ENCODE measurements at regions not wholly inside any gene's neighbourhood (a gene's known extent, or its start where the extent isn't known, plus 50 kb on each side); places are given as distances from the start of the nearest gene placed in this dataset.

DNA sequence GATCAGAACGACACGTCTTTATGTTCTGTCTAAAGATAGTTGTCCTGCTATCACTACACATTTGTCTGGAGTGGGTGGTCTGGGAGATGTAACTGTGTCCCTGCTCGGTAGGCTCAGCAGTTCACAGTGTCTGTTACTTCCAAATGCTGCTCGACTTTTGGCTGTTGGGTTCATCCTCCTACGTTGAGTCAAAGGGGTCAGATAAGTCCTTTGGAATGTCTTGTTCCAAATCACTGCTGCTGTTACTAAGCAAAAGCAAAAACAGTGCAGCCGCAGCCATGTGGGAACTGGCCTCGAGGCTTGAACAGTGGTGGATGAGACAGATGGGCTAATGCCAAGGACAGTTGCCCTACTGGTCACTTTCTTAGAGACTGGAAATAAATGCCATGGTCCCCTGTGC, 272.2 kb upstream of the MAP3K7 start:
- Histone ChIP-seq H3K36me3 (ENCODE audit: control insufficient read depth in 4 of 4, insufficient read depth in 3 of 4, low read depth in 1 of 4, low read length in 3 of 4) (no peaks in the 10 kb centered on the region), H3K27ac (ENCODE audit: low read depth in 1 of 2, low read length in 2 of 2) (no peak overlapping the region), H3K9ac (ENCODE audit: low read depth in 1 of 2, low read length in 2 of 2) (no peak overlapping the region), H3K4me1 (ENCODE audit: control insufficient read depth in 4 of 4, insufficient read depth in 4 of 4, low read length in 3 of 4) (no peaks in the 10 kb centered on the region), H3K9me3 (ENCODE audit: control insufficient read depth in 4 of 4, low read length in 3 of 4) (no peaks in the 10 kb centered on the region), H3K27me3 (ENCODE audit: control insufficient read depth in 4 of 4, insufficient read depth in 4 of 4, low read length in 3 of 4) (no peaks in the 10 kb centered on the region), H3K4me3 (ENCODE audit: low read depth in 1 of 3, low read length in 3 of 3) (no peak overlapping the region)
- 60% methylated on average over 7 of the region's 7 CpGs for WGBS
- no peak for DNase-seq (ENCODE audit: low spot score)
- TF ChIP-seq NR2F2 (IDR thresholded peaks at IDR 0.05) (peak; percentile 36), YY1 (IDR thresholded peaks at IDR 0.05) (no peak)

DNA sequence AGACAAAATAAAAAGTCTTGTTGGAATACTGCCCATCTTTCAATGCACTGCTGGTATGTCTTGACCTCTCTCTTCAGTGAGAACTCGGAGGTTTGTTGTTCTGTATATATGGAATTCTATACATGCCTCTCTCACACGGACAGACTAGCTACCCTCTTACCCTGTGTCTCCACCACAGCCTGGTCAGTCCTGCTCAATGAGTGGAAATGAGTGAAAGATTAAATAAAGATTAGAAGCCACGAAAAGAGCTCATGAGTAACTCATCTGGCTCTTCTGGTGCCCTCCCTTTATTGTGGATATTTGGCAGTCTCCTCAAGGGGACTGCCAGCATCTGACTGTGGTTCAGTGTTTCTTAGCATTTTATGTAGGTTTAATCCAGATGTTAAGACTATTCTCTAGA, 262.8 kb upstream of the MAP3K7 start:
- DNase-seq (ENCODE audit: low spot score), result no peak
- H3K4me3 ChIP-seq (ENCODE audit: low read depth in 1 of 3, low read length in 3 of 3), result no peak overlapping the region
- H3K9ac ChIP-seq (ENCODE audit: low read depth in 1 of 2, low read length in 2 of 2), result no peak overlapping the region
- no peaks in the 10 kb centered on the region for H3K9me3 ChIP-seq (ENCODE audit: control insufficient read depth in 4 of 4, low read length in 3 of 4)
- no peaks in the 10 kb centered on the region for H3K4me1 ChIP-seq (ENCODE audit: control insufficient read depth in 4 of 4, insufficient read depth in 4 of 4, low read length in 3 of 4)
- H3K36me3 ChIP-seq (ENCODE audit: control insufficient read depth in 4 of 4, insufficient read depth in 3 of 4, low read depth in 1 of 4, low read length in 3 of 4), result no peaks in the 10 kb centered on the region
- H3K27me3 ChIP-seq (ENCODE audit: control insufficient read depth in 4 of 4, insufficient read depth in 4 of 4, low read length in 3 of 4), result no peaks in the 10 kb centered on the region
- H3K27ac ChIP-seq (ENCODE audit: low read depth in 1 of 2, low read length in 2 of 2), result no peak overlapping the region
- WGBS, result 29% methylated on average over 3 of the region's 3 CpGs
- TF ChIP-seq, protein P1, sequence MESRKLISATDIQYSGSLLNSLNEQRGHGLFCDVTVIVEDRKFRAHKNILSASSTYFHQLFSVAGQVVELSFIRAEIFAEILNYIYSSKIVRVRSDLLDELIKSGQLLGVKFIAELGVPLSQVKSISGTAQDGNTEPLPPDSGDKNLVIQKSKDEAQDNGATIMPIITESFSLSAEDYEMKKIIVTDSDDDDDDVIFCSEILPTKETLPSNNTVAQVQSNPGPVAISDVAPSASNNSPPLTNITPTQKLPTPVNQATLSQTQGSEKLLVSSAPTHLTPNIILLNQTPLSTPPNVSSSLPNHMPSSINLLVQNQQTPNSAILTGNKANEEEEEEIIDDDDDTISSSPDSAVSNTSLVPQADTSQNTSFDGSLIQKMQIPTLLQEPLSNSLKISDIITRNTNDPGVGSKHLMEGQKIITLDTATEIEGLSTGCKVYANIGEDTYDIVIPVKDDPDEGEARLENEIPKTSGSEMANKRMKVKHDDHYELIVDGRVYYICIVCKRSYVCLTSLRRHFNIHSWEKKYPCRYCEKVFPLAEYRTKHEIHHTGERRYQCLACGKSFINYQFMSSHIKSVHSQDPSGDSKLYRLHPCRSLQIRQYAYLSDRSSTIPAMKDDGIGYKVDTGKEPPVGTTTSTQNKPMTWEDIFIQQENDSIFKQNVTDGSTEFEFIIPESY (IDR thresholded peaks at IDR 0.05), result no peak
- TF ChIP-seq FOXA2 (IDR thresholded peaks at IDR 0.05) (no peak), HNF4G (IDR thresholded peaks at IDR 0.05) (no peak), GABPA (IDR thresholded peaks at IDR 0.05 in 1 of 2, conservative IDR thresholded peaks at IDR 0.05 in 1 of 2) (no peak), YY1 (IDR thresholded peaks at IDR 0.05) (no peak), EGR1 (IDR thresholded peaks at IDR 0.05; ENCODE audit: low read depth in 2 of 2) (no peak), JUND (IDR thresholded peaks at IDR 0.05) (no peak), RXRA (IDR thresholded peaks at IDR 0.05) (no peak)
- TF ChIP-seq, protein P2, sequence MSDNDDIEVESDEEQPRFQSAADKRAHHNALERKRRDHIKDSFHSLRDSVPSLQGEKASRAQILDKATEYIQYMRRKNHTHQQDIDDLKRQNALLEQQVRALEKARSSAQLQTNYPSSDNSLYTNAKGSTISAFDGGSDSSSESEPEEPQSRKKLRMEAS (IDR thresholded peaks at IDR 0.05), result no peak
- TF ChIP-seq, protein P3, sequence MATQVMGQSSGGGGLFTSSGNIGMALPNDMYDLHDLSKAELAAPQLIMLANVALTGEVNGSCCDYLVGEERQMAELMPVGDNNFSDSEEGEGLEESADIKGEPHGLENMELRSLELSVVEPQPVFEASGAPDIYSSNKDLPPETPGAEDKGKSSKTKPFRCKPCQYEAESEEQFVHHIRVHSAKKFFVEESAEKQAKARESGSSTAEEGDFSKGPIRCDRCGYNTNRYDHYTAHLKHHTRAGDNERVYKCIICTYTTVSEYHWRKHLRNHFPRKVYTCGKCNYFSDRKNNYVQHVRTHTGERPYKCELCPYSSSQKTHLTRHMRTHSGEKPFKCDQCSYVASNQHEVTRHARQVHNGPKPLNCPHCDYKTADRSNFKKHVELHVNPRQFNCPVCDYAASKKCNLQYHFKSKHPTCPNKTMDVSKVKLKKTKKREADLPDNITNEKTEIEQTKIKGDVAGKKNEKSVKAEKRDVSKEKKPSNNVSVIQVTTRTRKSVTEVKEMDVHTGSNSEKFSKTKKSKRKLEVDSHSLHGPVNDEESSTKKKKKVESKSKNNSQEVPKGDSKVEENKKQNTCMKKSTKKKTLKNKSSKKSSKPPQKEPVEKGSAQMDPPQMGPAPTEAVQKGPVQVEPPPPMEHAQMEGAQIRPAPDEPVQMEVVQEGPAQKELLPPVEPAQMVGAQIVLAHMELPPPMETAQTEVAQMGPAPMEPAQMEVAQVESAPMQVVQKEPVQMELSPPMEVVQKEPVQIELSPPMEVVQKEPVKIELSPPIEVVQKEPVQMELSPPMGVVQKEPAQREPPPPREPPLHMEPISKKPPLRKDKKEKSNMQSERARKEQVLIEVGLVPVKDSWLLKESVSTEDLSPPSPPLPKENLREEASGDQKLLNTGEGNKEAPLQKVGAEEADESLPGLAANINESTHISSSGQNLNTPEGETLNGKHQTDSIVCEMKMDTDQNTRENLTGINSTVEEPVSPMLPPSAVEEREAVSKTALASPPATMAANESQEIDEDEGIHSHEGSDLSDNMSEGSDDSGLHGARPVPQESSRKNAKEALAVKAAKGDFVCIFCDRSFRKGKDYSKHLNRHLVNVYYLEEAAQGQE (IDR thresholded peaks at IDR 0.05), result no peak

DNA sequence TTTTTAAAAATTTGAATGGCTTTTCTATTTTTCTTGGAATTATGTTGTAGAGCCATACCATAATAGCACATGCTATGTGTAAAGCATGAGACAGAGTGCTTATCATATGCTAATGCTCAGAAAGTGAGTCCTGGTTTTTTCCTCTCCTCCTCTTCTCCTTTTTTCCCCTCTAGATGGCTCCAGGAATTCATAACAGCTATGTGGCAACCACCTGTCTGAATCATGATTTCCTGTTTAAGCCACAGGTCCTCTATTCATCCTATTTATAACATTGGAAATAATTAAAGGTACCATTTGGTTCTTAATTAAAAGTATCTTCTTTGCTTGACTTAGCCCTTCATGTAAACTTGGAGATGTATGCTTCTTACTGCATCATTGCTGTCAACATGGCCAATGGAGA, 260.0 kb upstream of the MAP3K7 start:
- H3K4me1 ChIP-seq (ENCODE audit: control insufficient read depth in 4 of 4, insufficient read depth in 4 of 4, low read length in 3 of 4), result no peaks in the 10 kb centered on the region
- H3K36me3 ChIP-seq (ENCODE audit: control insufficient read depth in 4 of 4, insufficient read depth in 3 of 4, low read depth in 1 of 4, low read length in 3 of 4), result no peaks in the 10 kb centered on the region
- no peak overlapping the region for H3K27ac ChIP-seq (ENCODE audit: low read depth in 1 of 2, low read length in 2 of 2)
- H3K27me3 ChIP-seq (ENCODE audit: control insufficient read depth in 4 of 4, insufficient read depth in 4 of 4, low read length in 3 of 4), result no peaks in the 10 kb centered on the region
- H3K4me3 ChIP-seq (ENCODE audit: low read depth in 1 of 3, low read length in 3 of 3), result no peak overlapping the region
- no peaks in the 10 kb centered on the region for H3K9me3 ChIP-seq (ENCODE audit: control insufficient read depth in 4 of 4, low read length in 3 of 4)
- no peak overlapping the region for H3K9ac ChIP-seq (ENCODE audit: low read depth in 1 of 2, low read length in 2 of 2)
- DNase-seq (ENCODE audit: low spot score), result no peak
- TF ChIP-seq SP1 (IDR thresholded peaks at IDR 0.05) (no peak), HNF4G (IDR thresholded peaks at IDR 0.05) (no peak), RXRA (IDR thresholded peaks at IDR 0.05) (no peak), HNF4A (conservative IDR thresholded peaks at IDR 0.05) (no peak), YY1 (IDR thresholded peaks at IDR 0.05) (no peak), EGR1 (IDR thresholded peaks at IDR 0.05; ENCODE audit: low read depth in 2 of 2) (no peak), JUND (IDR thresholded peaks at IDR 0.05) (no peak), GABPA (IDR thresholded peaks at IDR 0.05 in 1 of 2, conservative IDR thresholded peaks at IDR 0.05 in 1 of 2) (no peak), NR2F2 (IDR thresholded peaks at IDR 0.05) (no peak), TAF1 (conservative IDR thresholded peaks at IDR 0.05) (no peak)
- TF ChIP-seq, protein P2 (IDR thresholded peaks at IDR 0.05), result no peak
- TF ChIP-seq, protein P3 (IDR thresholded peaks at IDR 0.05), result no peak
- TF ChIP-seq, protein P4, sequence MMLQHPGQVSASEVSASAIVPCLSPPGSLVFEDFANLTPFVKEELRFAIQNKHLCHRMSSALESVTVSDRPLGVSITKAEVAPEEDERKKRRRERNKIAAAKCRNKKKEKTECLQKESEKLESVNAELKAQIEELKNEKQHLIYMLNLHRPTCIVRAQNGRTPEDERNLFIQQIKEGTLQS (IDR thresholded peaks at IDR 0.05), result no peak
- TF ChIP-seq, protein P5, sequence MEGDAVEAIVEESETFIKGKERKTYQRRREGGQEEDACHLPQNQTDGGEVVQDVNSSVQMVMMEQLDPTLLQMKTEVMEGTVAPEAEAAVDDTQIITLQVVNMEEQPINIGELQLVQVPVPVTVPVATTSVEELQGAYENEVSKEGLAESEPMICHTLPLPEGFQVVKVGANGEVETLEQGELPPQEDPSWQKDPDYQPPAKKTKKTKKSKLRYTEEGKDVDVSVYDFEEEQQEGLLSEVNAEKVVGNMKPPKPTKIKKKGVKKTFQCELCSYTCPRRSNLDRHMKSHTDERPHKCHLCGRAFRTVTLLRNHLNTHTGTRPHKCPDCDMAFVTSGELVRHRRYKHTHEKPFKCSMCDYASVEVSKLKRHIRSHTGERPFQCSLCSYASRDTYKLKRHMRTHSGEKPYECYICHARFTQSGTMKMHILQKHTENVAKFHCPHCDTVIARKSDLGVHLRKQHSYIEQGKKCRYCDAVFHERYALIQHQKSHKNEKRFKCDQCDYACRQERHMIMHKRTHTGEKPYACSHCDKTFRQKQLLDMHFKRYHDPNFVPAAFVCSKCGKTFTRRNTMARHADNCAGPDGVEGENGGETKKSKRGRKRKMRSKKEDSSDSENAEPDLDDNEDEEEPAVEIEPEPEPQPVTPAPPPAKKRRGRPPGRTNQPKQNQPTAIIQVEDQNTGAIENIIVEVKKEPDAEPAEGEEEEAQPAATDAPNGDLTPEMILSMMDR (IDR thresholded peaks at IDR 0.05; ENCODE audit: low read depth, low read length, missing input control), result no peak

All from liver (tissue), 8 donors.